ENCODE measurements at regions not wholly inside any gene's neighbourhood (a gene's known extent, or its start where the extent isn't known, plus 50 kb on each side); places are given as distances from the start of the nearest gene placed in this dataset.
"Not testable (repeated sequence)": the region's sequence is repeated elsewhere in the genome, so short reads cannot be mapped to it uniquely, and the experiment has no call there.

DNA sequence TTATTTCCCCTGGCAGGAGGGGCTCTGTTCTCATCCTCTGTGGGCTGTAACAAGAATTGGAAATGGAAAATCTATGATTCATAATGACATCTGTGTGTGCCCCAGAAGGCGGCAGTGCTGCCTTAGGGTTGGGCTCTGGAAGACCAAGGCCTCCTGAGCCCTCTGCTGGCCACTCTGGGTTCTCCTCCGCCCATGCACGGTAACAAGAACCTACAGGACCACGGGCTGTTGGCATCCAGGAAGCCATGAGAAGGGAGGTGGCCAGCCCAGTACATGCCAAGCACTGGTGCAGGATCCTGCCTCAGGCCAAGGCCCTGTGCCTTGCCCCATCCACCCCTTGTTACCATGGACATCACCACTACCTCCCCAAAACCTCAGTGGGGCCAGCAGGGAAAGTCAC is 454.2 kb downstream of the TP53TG3F start:
- DNase-seq (ENCODE audit: low spot score): not testable (repeated sequence)

GRCh38 chr16:33920761-33921545 is 461.5 kb downstream of the TP53TG3F start:
- not testable (repeated sequence) for DNase-seq (ENCODE audit: low spot score)

- DNase-seq (ENCODE audit: low spot score): not testable (repeated sequence)
Measured at GRCh38 chr16:33922914-33923313, 463.5 kb downstream of the TP53TG3F start.

GRCh38 chr16:33928026-33928425 is 468.6 kb downstream of the TP53TG3F start:
- DNase-seq (ENCODE audit: low spot score): not testable (repeated sequence)

DNA sequence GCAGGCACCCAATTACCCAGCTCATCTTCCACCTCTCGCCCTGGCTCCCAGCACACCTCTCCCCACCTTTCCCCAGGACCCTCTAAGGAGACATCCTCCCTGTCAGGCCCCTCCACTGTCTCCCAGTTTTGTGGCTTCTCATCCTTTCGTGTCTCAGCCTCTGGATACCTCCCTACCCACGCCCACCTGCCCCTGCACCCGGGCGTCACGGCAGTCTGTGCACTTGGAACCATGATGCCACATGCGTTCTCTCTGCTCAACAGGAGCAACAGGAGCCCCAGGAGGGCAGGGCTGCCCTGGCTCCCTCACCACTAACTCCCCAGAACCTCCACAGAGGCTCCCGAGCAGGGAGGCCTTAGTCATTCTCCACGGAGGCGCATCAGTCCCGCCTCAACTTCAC is 472.8 kb downstream of the TP53TG3F start:
- not testable (repeated sequence) for DNase-seq (ENCODE audit: low spot score)

GRCh38 chr16:33933039-33933438 is 473.6 kb downstream of the TP53TG3F start:
- DNase-seq (ENCODE audit: low spot score): not testable (repeated sequence)

DNA sequence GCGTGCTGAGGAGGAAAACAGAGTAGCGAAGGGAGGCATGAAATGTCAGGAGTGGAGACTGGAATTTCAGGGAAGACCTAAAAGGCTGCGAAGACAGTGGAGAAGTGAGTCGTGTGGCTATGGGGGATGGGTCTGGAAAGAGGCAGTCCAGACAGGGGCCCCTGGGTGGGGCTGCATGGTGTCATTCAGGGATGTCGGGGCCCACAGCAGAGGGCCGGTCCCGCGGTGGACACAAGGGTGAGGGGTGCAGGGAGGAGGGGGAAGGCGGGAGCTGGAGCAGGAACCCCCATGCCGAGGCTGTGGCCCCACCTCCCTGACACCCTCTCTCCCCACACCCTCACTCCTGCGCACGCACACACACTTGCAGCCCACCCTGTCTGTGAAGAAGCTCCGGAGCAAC is 476.4 kb downstream of the TP53TG3F start:
- DNase-seq (ENCODE audit: low spot score): not testable (repeated sequence)

DNA sequence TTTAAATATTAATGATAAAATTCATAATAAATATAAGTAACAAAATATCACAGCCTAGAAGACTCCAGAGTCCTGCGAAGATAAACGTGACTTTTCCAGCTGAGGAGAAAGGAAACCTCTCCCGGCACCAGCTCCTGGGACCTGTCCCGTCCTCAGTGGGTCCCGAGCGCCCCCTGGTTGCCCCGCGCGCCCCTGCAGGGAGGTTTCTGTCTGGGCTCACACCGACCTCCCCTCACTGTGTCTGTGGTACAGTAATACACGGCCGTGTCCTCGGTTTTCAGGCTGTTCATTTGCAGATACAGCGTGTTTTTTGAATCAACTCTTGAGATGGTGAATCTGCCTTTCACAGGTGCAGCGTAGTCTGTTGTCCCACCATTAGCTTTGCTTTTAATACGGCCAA is 478.7 kb downstream of the TP53TG3F start:
- not testable (repeated sequence) for DNase-seq (ENCODE audit: low spot score)

GRCh38 chr16:33961536-33961935 is 502.1 kb downstream of the TP53TG3F start:
- DNase-seq (ENCODE audit: low spot score): not testable (repeated sequence)

DNA sequence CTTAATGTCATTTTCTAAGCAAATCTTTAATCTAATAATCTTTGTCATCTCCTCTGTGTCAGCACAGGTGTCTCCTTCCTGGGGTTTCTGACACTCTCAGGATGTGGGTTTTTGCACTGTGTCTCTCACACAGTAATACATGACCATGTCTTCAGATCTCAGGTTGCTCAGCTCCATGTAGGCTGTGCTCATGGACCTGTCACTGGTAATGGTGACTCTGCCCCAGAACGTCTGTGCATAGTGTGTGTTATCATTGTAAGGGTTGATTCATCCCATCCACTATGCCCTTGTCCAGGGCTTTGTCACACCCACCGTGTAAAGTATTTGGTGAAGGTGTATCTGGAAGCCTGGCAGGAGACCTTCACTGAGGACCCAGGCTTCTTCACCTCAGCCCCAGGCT is 506.1 kb downstream of the TP53TG3F start:
- not testable (repeated sequence) for DNase-seq (ENCODE audit: low spot score)

DNA sequence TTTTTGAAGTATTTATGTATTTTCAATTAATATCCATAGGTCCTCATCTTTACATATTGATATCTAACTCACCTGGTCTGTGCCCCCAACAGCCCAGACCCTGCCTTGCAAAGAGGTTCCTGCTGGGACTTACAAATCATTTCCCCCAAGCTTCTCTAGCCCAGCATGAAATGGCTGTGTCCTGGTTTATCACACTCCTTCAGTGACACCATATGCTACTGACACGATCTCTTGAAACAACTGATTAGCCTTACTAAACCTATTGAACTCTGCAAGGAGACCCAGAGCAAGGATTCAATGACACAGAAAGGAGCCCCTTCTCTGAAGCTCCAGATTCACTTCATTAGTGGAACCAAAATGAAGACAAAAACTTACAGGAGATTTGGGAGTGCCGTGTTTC is 507.4 kb downstream of the TP53TG3F start:
- not testable (repeated sequence) for DNase-seq (ENCODE audit: low spot score)

GRCh38 chr16:33974557-33974956 is 515.1 kb downstream of the TP53TG3F start:
- DNase-seq (ENCODE audit: low spot score): not testable (repeated sequence)

GRCh38 chr16:33975744-33976143 is 516.3 kb downstream of the TP53TG3F start:
- not testable (repeated sequence) for DNase-seq (ENCODE audit: low spot score)

DNA sequence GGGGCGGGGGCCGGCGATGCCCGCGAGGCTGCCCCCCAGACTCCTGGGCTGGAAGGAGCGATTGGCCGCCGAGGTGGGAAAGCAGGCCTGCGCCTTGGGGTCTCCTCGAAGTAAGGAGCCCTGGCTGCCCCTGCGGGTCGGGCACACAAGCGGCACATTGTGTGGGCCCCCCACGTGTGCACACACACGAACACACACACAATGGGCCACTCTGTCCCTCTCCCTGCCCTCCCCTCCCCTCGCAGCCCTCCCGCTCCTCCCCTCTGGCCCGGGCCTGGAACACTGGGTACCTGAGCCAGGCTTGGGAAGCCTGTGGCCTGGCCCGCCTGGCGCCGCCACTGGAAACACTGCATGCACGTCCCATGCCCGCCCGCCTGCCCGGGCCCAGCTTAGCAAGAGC is 517.1 kb downstream of the TP53TG3F start:
- DNase-seq (ENCODE audit: low spot score): not testable (repeated sequence)

DNA sequence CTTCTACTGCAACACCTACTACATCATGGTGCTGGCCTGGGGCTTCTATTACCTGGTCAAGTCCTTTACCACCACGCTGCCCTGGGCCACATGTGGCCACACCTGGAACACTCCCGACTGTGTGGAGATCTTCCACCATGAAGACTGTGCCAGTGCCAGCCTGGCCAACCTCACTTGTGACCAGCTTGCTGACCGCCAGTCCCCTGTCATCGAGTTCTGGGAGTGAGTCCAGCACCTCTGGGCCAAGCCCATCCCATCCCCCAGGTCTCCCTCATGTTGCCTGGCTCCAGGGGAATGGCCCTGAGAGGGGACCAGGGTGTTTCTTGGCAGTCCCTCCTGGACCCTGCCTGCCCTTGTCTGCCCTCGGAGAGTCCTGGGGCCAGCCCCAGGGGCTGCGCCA is 519.4 kb downstream of the TP53TG3F start:
- DNase-seq (ENCODE audit: low spot score): not testable (repeated sequence)

- not testable (repeated sequence) for DNase-seq (ENCODE audit: low spot score)
Measured at GRCh38 chr16:33979613-33980012, 520.2 kb downstream of the TP53TG3F start.

DNA sequence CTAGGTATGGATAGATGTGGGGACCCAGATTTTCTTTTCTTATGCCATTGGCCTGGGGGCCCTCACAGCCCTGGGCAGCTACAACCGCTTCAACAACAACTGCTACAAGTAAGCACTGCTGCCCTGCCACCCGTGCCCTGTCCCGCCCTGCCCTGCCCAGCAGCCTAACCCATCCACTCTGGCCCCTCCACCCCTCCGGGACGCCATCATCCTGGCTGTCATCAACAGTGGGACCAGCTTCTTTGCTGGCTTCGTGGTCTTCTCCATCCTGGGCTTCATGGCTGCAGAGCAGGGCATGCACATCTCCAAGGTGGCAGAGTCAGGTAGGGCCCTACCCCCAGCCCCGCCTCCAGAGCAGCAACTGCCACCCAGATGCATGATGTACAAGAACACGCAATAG is 521.3 kb downstream of the TP53TG3F start:
- not testable (repeated sequence) for DNase-seq (ENCODE audit: low spot score)

- not testable (repeated sequence) for DNase-seq (ENCODE audit: low spot score)
Measured at GRCh38 chr16:33984428-33984827, 525.0 kb downstream of the TP53TG3F start.

DNA sequence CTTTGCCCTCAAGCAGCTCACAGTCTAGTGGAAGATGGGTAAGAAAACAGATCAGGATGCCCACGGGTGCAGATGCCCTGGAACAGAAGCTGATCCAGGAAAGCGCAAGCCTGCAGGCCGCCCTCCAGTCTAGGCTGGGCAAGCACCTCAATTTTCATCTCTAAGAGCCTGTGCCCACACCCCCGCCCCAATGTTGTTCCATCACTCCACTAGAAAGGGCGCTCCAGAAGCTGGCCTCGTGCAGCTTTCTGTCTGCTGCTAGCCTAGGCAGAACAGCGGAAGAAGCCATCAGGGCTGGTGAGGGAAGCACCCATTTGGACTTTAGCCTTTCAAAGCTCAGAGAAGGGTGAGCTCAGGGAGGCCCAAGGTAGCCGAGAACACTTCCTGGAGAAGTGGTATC is 527.1 kb downstream of the TP53TG3F start:
- DNase-seq (ENCODE audit: low spot score): not testable (repeated sequence)

DNA sequence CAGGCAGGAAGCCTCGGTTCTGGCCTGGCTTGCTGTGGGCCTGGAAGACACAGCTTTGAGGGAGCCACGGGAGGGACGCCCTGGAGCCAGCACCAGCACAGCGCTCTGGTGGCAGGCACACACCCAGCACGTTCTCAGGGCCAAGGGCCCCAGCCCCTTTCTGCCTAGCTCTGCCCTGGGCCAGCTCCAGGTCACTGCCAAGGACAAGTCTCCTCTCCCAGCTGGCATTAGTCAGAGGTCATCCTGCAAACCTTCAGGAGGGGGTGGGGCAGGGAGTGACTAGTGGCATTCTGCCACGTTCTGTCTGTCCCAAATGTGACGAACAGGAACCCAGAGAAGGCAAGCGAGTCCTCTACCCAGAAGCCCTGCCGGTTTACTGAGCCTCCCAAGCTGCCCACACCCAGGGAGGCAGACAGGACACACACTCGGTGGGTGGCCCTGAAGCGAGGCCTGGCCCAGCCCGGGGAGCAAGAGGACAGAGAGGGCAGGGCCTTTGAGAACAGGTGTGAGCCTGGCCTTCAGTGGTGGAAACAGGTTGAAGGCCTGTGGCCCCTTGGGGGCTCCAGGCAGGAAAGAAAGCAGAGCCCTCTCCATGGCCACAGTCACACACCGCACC is 528.0 kb downstream of the TP53TG3F start:
- DNase-seq (ENCODE audit: low spot score): not testable (repeated sequence)

DNA sequence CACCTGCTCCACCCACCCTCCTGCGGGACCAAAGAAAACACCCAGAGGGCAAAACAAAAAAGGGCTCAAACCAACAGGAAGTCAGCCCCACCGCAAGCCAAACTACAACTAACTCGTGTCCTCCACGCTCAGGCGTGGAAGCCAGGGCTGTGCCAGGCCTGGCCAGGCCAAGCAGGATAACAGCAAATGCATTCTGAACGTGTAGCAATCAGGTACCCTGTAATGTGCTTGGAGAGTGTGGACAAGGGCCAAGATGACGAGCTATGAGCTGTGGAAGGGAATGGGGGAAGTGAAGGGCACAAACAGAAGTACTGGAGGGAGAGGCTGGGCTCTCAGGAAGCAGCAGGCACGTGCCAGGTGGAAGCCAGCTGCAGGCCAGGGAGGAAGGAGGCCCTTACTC is 528.6 kb downstream of the TP53TG3F start:
- not testable (repeated sequence) for DNase-seq (ENCODE audit: low spot score)

GRCh38 chr16:33990488-33990887 is 531.1 kb downstream of the TP53TG3F start:
- DNase-seq (ENCODE audit: low spot score): not testable (repeated sequence)

DNA sequence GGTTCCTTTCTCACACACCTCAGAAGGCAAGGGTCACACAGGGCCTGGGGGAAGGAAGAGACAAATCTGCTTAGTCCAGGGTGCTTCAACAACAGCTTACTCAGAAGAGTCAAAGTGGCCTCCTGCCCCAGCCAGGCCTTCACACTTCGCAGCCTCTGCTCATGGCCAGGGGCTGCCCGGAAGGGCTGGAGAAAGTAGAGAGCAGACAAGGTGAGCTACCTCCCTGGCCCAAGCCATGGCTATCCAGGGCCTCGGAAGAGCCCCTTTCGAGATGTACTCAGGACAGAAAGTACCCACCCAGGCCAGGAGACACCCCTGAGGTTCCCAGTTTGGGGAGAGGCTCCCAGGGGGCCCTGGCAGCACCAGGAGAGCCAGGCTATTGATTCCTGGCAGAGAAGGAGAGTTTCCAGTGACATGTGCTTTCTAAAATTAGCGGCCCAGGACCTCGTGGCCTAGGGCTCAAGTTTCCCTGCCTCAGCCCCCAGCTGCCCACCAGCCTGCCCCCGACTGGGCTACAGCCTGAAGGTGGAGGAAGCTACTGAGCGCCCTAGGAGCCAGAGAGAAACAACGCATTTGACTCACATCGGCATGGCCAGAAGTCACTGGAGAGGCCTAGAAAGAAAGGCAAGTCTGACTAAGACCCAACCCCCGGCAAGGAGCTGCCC is 533.2 kb downstream of the TP53TG3F start:
- not testable (repeated sequence) for DNase-seq (ENCODE audit: low spot score)

Measured in NAMALWA (cell line).